ENCODE measurements at regions not wholly inside any gene's neighbourhood (a gene's known extent, or its start where the extent isn't known, plus 50 kb on each side); places are given as distances from the start of the nearest gene placed in this dataset.
"Not testable (repeated sequence)": the region's sequence is repeated elsewhere in the genome, so short reads cannot be mapped to it uniquely, and the experiment has no call there.

GRCh38 chr1:224061436-224061835 lies 52.5 kb upstream of the FBXO28 start:
- no peak for DNase-seq (ENCODE audit: low read depth)

- no peak for DNase-seq (ENCODE audit: low read depth)
These were observed 53.9 kb upstream of the FBXO28 start for GRCh38 chr1:224059897-224060427.

GRCh38 chr1:224058303-224058702 lies 55.6 kb upstream of the FBXO28 start:
- DNase-seq (ENCODE audit: low read depth) = no peak

GRCh38 chr1:224057461-224058199 lies 56.3 kb upstream of the FBXO28 start:
- no peak for DNase-seq (ENCODE audit: low read depth)

GRCh38 chr1:224054611-224055010 lies 59.3 kb upstream of the FBXO28 start:
- DNase-seq (ENCODE audit: low read depth) = no peak

GRCh38 chr1:224054012-224054411 lies 59.9 kb upstream of the FBXO28 start:
- DNase-seq (ENCODE audit: low read depth) = no peak

- DNase-seq (ENCODE audit: low read depth) = no peak
These were observed 60.5 kb upstream of the FBXO28 start for GRCh38 chr1:224053456-224053855.

GRCh38 chr1:224052772-224053171 lies 61.1 kb upstream of the FBXO28 start:
- DNase-seq (ENCODE audit: low read depth) = peak; percentile 19

- not testable (repeated sequence) for DNase-seq (ENCODE audit: low read depth)
These were observed 62.1 kb upstream of the FBXO28 start for GRCh38 chr1:224051782-224052181.

GRCh38 chr1:224051086-224051406 lies 62.9 kb upstream of the FBXO28 start:
- DNase-seq (ENCODE audit: low read depth) = no peak

GRCh38 chr1:224047538-224047937 lies 66.4 kb upstream of the FBXO28 start:
- no peak for DNase-seq (ENCODE audit: low read depth)

- peak; percentile 64 for DNase-seq (ENCODE audit: low read depth)
These were observed 68.4 kb upstream of the FBXO28 start for GRCh38 chr1:224045556-224045955.

GRCh38 chr1:224044420-224044819 lies 69.5 kb upstream of the FBXO28 start:
- no peak for DNase-seq (ENCODE audit: low read depth)

- DNase-seq (ENCODE audit: low read depth) = no peak
These were observed 71.3 kb upstream of the FBXO28 start for GRCh38 chr1:224042557-224043118.

GRCh38 chr1:224041032-224041431 lies 72.9 kb upstream of the FBXO28 start:
- DNase-seq (ENCODE audit: low read depth) = no peak

GRCh38 chr1:224040423-224040822 lies 73.5 kb upstream of the FBXO28 start:
- not testable (repeated sequence) for DNase-seq (ENCODE audit: low read depth)

GRCh38 chr1:224040006-224040405 lies 73.9 kb upstream of the FBXO28 start:
- not testable (repeated sequence) for DNase-seq (ENCODE audit: low read depth)

- DNase-seq (ENCODE audit: low read depth) = not testable (repeated sequence)
These were observed 75.1 kb upstream of the FBXO28 start for GRCh38 chr1:224038832-224039231.

- not testable (repeated sequence) for DNase-seq (ENCODE audit: low read depth)
These were observed 76.5 kb upstream of the FBXO28 start for GRCh38 chr1:224037362-224037761.

GRCh38 chr1:224032608-224033276 lies 81.2 kb upstream of the FBXO28 start:
- not testable (repeated sequence) for DNase-seq (ENCODE audit: low read depth)

GRCh38 chr1:224031986-224032385 lies 81.9 kb upstream of the FBXO28 start:
- not testable (repeated sequence) for DNase-seq (ENCODE audit: low read depth)

GRCh38 chr1:224030257-224030656 lies 83.7 kb upstream of the FBXO28 start:
- DNase-seq (ENCODE audit: low read depth) = not testable (repeated sequence)

Data from myocyte (in vitro differentiated cells).